ENCODE measurements at regions not wholly inside any gene's neighbourhood (a gene's known extent, or its start where the extent isn't known, plus 50 kb on each side); places are given as distances from the start of the nearest gene placed in this dataset.
"Not testable (repeated sequence)": the region's sequence is repeated elsewhere in the genome, so short reads cannot be mapped to it uniquely, and the experiment has no call there.

- Histone ChIP-seq H3K9me2 (replicated peaks; ENCODE audit: control insufficient read depth, low read length) (no peaks in the 10 kb centered on the region), H3F3A (ENCODE audit: control insufficient read depth, insufficient read depth) (no peaks in the 10 kb centered on the region), H4K20me1 (ENCODE audit: control insufficient read depth, insufficient read depth, low read depth, low read length) (no peaks in the 10 kb centered on the region), H3K27ac (ENCODE audit: low read depth, low read length) (no peak overlapping the region), H3K4me3 (ENCODE audit: low read length) (no peak overlapping the region), H3K27me3 (ENCODE audit: control insufficient read depth, low read length) (no peaks in the 10 kb centered on the region), H3K36me3 (ENCODE audit: control insufficient read depth, low read length) (no peaks in the 10 kb centered on the region), H3K4me1 (ENCODE audit: control insufficient read depth, low read length) (no peaks in the 10 kb centered on the region), H3K9me3 (ENCODE audit: control insufficient read depth, insufficient read depth, low read length) (no peaks in the 10 kb centered on the region), H3K4me2 (ENCODE audit: low read length) (no peak overlapping the region), H3K79me2 (ENCODE audit: control insufficient read depth, low read length) (no peaks in the 10 kb centered on the region)
- TF ChIP-seq CTCF (IDR thresholded peaks at IDR 0.05; ENCODE audit: low read depth, low read length, poor library complexity, severe bottlenecking) (no peak), EZH2phosphoT487 (IDR thresholded peaks at IDR 0.05; ENCODE audit: borderline replicate concordance, low read length) (no peak)
These were observed 75.6 kb upstream of the GRIN3A start for GRCh38 chr9:101814064-101814463.

GRCh38 chr9:101807879-101808278 is 69.4 kb upstream of the GRIN3A start:
- not testable (repeated sequence) for H3K79me2 ChIP-seq (ENCODE audit: control insufficient read depth, low read length); H3F3A ChIP-seq (ENCODE audit: control insufficient read depth, insufficient read depth); H3K4me1 ChIP-seq (ENCODE audit: control insufficient read depth, low read length); H3K9me2 ChIP-seq (replicated peaks; ENCODE audit: control insufficient read depth, low read length); H3K36me3 ChIP-seq (ENCODE audit: control insufficient read depth, low read length); H3K27ac ChIP-seq (ENCODE audit: low read depth, low read length); H3K27me3 ChIP-seq (ENCODE audit: control insufficient read depth, low read length); H3K9me3 ChIP-seq (ENCODE audit: control insufficient read depth, insufficient read depth, low read length); H4K20me1 ChIP-seq (ENCODE audit: control insufficient read depth, insufficient read depth, low read depth, low read length); H3K4me3 ChIP-seq (ENCODE audit: low read length); H3K4me2 ChIP-seq (ENCODE audit: low read length)

GRCh38 chr9:101796044-101796443 is 57.6 kb upstream of the GRIN3A start:
- no peak overlapping the region for H3K4me2 ChIP-seq (ENCODE audit: low read length)

GRCh38 chr9:101795147-101795546 is 56.7 kb upstream of the GRIN3A start:
- H3K36me3 ChIP-seq (ENCODE audit: control insufficient read depth, low read length): no peaks in the 10 kb centered on the region
- no peaks in the 10 kb centered on the region for H3K79me2 ChIP-seq (ENCODE audit: control insufficient read depth, low read length)
- H3K9me2 ChIP-seq (replicated peaks; ENCODE audit: control insufficient read depth, low read length): no peaks in the 10 kb centered on the region
- H3K4me2 ChIP-seq (ENCODE audit: low read length): no peak overlapping the region
- no peaks in the 10 kb centered on the region for H3K4me1 ChIP-seq (ENCODE audit: control insufficient read depth, low read length)
- TF ChIP-seq EZH2phosphoT487 (IDR thresholded peaks at IDR 0.05; ENCODE audit: borderline replicate concordance, low read length) (no peak), CTCF (IDR thresholded peaks at IDR 0.05; ENCODE audit: low read depth, low read length, poor library complexity, severe bottlenecking) (no peak)
- H3K9me3 ChIP-seq (ENCODE audit: control insufficient read depth, insufficient read depth, low read length): no peaks in the 10 kb centered on the region
- no peaks in the 10 kb centered on the region for H3K27me3 ChIP-seq (ENCODE audit: control insufficient read depth, low read length)
- H3K27ac ChIP-seq (ENCODE audit: low read depth, low read length): no peak overlapping the region
- H4K20me1 ChIP-seq (ENCODE audit: control insufficient read depth, insufficient read depth, low read depth, low read length): no peaks in the 10 kb centered on the region
- no peaks in the 10 kb centered on the region for H3F3A ChIP-seq (ENCODE audit: control insufficient read depth, insufficient read depth)
- no peak overlapping the region for H3K4me3 ChIP-seq (ENCODE audit: low read length)

More at GRCh38 chr9:101796044-101796443, 57.6 kb upstream of the GRIN3A start:
- Histone ChIP-seq H3K9me3 (ENCODE audit: control insufficient read depth, insufficient read depth, low read length) (no peaks in the 10 kb centered on the region), H3K27me3 (ENCODE audit: control insufficient read depth, low read length) (no peaks in the 10 kb centered on the region), H3F3A (ENCODE audit: control insufficient read depth, insufficient read depth) (no peaks in the 10 kb centered on the region), H3K4me3 (ENCODE audit: low read length) (no peak overlapping the region), H3K4me1 (ENCODE audit: control insufficient read depth, low read length) (no peaks in the 10 kb centered on the region), H3K27ac (ENCODE audit: low read depth, low read length) (no peak overlapping the region), H3K36me3 (ENCODE audit: control insufficient read depth, low read length) (no peaks in the 10 kb centered on the region), H3K9me2 (replicated peaks; ENCODE audit: control insufficient read depth, low read length) (no peaks in the 10 kb centered on the region), H4K20me1 (ENCODE audit: control insufficient read depth, insufficient read depth, low read depth, low read length) (no peaks in the 10 kb centered on the region), H3K79me2 (ENCODE audit: control insufficient read depth, low read length) (no peaks in the 10 kb centered on the region)
- TF ChIP-seq CTCF (IDR thresholded peaks at IDR 0.05; ENCODE audit: low read depth, low read length, poor library complexity, severe bottlenecking): no peak
- TF ChIP-seq EZH2phosphoT487 (IDR thresholded peaks at IDR 0.05; ENCODE audit: borderline replicate concordance, low read length): no peak

All from DOHH2 (cell line).